ENCODE measurements at regions not wholly inside any gene's neighbourhood (a gene's known extent, or its start where the extent isn't known, plus 50 kb on each side); places are given as distances from the start of the nearest gene placed in this dataset.
"Not testable (repeated sequence)": the region's sequence is repeated elsewhere in the genome, so short reads cannot be mapped to it uniquely, and the experiment has no call there.

DNA sequence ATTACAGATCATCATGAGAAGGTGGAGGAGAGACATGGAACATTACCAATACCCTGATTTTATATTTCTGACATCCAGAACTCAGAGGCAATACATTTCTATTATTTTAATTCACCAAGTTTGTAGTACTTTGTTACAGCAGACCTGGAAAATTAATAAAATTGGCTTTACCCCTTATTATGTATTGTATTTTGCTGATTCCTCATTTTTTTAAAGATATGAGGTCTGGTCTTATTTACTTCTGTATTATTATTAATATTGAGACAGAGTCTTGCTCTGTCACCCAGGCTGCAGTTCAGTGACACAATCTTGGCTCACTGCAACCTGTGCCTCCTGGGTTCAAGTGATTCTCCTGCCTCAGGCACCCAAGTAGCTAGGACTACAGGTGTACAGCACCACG lies 357.3 kb upstream of the TECRL start:
- Histone ChIP-seq H3K36me3 (ENCODE audit: control insufficient read depth, insufficient read depth, low read length) (no peaks in the 10 kb centered on the region), H3K79me2 (ENCODE audit: control insufficient read depth, insufficient read depth, low read length) (no peaks in the 10 kb centered on the region), H3K4me3 (ENCODE audit: low read length) (no peak overlapping the region), H3K56ac (ENCODE audit: low read length) (no peak overlapping the region), H3K18ac (ENCODE audit: low read length) (no peak overlapping the region), H3K23ac (ENCODE audit: low read length) (no peak overlapping the region), H3K27me3 (ENCODE audit: insufficient read depth, low read length, poor library complexity) (no peaks in the 10 kb centered on the region), H3K9ac (ENCODE audit: low read length) (no peak overlapping the region), H3K79me1 (ENCODE audit: low read length) (no peaks in the 10 kb centered on the region), H4K5ac (ENCODE audit: low read length) (no peak overlapping the region), H2BK120ac (ENCODE audit: low read depth, low read length) (no peak overlapping the region), H3K4me1 (ENCODE audit: control insufficient read depth, low read depth, low read length) (no peaks in the 10 kb centered on the region), H2AK5ac (ENCODE audit: low read length) (no peak overlapping the region), H3K4ac (ENCODE audit: low read depth, low read length) (no peak overlapping the region), H4K8ac (ENCODE audit: low read depth, low read length) (no peak overlapping the region), H2BK5ac (ENCODE audit: low read length) (no peak overlapping the region), H2BK15ac (replicated peaks; ENCODE audit: low read depth) (no peak overlapping the region), H3K27ac (ENCODE audit: low read depth, low read length) (no peak overlapping the region), H3K4me2 (ENCODE audit: low read length) (no peak overlapping the region)
- WGBS (ENCODE audit: extremely low coverage, insufficient coverage, low lambda C conversion rate): no CpG with 5 or more reads among the region's 1 CpG
- no peak for DNase-seq

DNA sequence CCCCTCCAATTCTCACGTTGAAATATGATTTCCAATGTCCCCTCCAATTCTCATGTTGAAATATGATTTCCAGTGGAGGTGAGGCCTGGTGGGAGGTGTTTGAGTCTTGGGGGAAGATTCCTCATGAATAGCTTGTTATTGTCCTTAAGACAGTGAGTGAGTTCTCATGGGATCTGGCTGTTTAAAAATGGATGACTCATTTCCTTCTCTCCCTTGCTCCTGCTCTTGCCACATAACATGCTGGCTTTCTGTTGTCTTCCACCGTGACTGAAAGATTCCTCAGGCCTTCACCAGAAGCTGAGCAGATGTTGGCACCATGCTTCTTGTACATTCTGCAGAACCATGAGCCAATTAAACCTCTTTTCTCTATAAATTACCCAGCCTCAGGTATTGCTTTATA lies 346.8 kb upstream of the TECRL start:
- Histone ChIP-seq H3K18ac (ENCODE audit: low read length) (no peak overlapping the region), H3K79me2 (ENCODE audit: control insufficient read depth, insufficient read depth, low read length) (no peaks in the 10 kb centered on the region)

DNA sequence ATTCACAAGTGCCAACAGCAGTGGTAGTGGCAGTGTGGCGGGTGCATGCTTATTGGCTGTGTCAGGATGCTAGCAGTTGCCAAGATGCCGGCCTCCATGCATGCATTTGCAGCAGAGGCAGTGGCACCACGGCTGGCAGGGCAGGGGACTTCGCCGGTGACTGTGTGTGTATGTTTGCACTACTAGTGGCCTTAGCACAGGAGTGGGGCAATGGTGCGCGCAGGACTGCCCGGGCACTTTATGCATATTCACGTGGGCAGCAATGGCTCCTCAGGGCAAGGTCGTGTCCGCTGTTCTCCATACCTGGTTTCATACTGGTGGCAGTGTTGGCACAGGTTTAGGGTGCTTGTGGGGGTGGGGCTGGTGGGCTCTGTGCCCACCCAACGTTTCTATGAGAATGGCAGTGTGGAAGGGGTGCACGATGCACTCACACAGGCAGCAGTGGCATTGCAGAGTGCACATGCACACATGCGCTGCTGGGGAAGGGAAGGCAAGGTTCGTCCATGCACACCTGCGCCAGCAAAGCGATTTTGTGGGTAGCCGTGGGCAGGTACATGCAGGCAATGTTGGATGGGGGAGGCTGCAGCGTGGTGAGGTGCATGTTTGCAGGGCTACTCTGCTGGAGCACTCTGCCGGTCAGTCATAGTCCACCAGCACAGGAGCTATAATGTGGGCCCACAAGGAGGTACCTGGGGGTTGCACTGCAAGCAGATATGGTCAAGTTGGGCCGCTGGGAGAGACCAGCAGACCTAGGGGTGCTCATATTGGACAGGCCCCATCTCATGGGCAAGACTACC lies 338.9 kb upstream of the TECRL start:
- H3K23ac ChIP-seq (ENCODE audit: low read length): no peak overlapping the region
- no peak overlapping the region for H3K18ac ChIP-seq (ENCODE audit: low read length)
- H3K56ac ChIP-seq (ENCODE audit: low read length): no peak overlapping the region
- no peak for DNase-seq
- no peaks in the 10 kb centered on the region for H3K4me1 ChIP-seq (ENCODE audit: control insufficient read depth, low read depth, low read length)
- no peak overlapping the region for H3K27ac ChIP-seq (ENCODE audit: low read depth, low read length)
- no peak overlapping the region for H3K4me3 ChIP-seq (ENCODE audit: low read length)
- H2BK120ac ChIP-seq (ENCODE audit: low read depth, low read length): no peak overlapping the region
- no peak overlapping the region for H3K4ac ChIP-seq (ENCODE audit: low read depth, low read length)
- no peak overlapping the region for H4K5ac ChIP-seq (ENCODE audit: low read length)
- H3K4me2 ChIP-seq (ENCODE audit: low read length): no peak overlapping the region
- H2BK15ac ChIP-seq (replicated peaks; ENCODE audit: low read depth): no peak overlapping the region
- H3K36me3 ChIP-seq (ENCODE audit: control insufficient read depth, insufficient read depth, low read length): no peaks in the 10 kb centered on the region
- no peak overlapping the region for H4K8ac ChIP-seq (ENCODE audit: low read depth, low read length)
- no peaks in the 10 kb centered on the region for H3K79me2 ChIP-seq (ENCODE audit: control insufficient read depth, insufficient read depth, low read length)
- H3K27me3 ChIP-seq (ENCODE audit: insufficient read depth, low read length, poor library complexity): no peaks in the 10 kb centered on the region
- no CpG with 5 or more reads among the region's 21 CpGs for WGBS (ENCODE audit: extremely low coverage, insufficient coverage, low lambda C conversion rate)
- no peak overlapping the region for H2BK5ac ChIP-seq (ENCODE audit: low read length)
- no peak overlapping the region for H3K9ac ChIP-seq (ENCODE audit: low read length)
- no peaks in the 10 kb centered on the region for H3K79me1 ChIP-seq (ENCODE audit: low read length)
- H2AK5ac ChIP-seq (ENCODE audit: low read length): no peak overlapping the region

More for the DNA sequence above, 346.8 kb upstream of the TECRL start:
- Histone ChIP-seq H4K8ac (ENCODE audit: low read depth, low read length) (no peak overlapping the region), H3K27ac (ENCODE audit: low read depth, low read length) (no peak overlapping the region), H3K4ac (ENCODE audit: low read depth, low read length) (no peak overlapping the region), H3K56ac (ENCODE audit: low read length) (no peak overlapping the region), H3K4me1 (ENCODE audit: control insufficient read depth, low read depth, low read length) (no peaks in the 10 kb centered on the region), H3K36me3 (ENCODE audit: control insufficient read depth, insufficient read depth, low read length) (no peaks in the 10 kb centered on the region), H3K4me3 (ENCODE audit: low read length) (no peak overlapping the region), H3K79me1 (ENCODE audit: low read length) (no peaks in the 10 kb centered on the region), H3K9ac (ENCODE audit: low read length) (no peak overlapping the region), H2BK120ac (ENCODE audit: low read depth, low read length) (no peak overlapping the region), H3K23ac (ENCODE audit: low read length) (no peak overlapping the region), H2AK5ac (ENCODE audit: low read length) (no peak overlapping the region), H2BK15ac (replicated peaks; ENCODE audit: low read depth) (no peak overlapping the region), H2BK5ac (ENCODE audit: low read length) (no peak overlapping the region), H3K27me3 (ENCODE audit: insufficient read depth, low read length, poor library complexity) (no peaks in the 10 kb centered on the region), H4K5ac (ENCODE audit: low read length) (no peak overlapping the region), H3K4me2 (ENCODE audit: low read length) (no peak overlapping the region)
- no peak for DNase-seq
- WGBS (ENCODE audit: extremely low coverage, insufficient coverage, low lambda C conversion rate): no CpG with 5 or more reads among the region's 2 CpGs

DNA sequence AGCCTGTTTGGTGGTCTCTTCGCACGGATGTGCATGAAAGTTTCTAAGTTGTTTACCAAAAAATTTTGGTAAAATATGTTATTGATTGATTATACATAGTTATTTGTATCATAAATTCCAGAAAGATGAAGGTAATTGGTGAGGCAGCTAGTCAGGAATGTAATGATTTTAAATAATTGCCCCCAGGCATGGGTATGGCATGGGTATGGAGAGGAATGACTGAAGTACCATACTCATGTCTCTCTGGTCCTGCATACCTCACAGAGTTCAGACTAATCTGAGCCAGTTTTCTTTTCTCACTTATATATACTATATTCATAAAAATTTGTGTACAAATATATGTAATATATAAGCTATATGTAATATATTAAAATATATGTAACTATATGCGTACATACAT lies 329.0 kb upstream of the TECRL start:
- H3K9ac ChIP-seq (ENCODE audit: low read length): no peak overlapping the region
- no peak overlapping the region for H3K18ac ChIP-seq (ENCODE audit: low read length)
- H3K79me1 ChIP-seq (ENCODE audit: low read length): no peaks in the 10 kb centered on the region
- peak; percentile 51 for DNase-seq
- H3K4me1 ChIP-seq (ENCODE audit: control insufficient read depth, low read depth, low read length): no peaks in the 10 kb centered on the region
- H4K8ac ChIP-seq (ENCODE audit: low read depth, low read length): no peak overlapping the region
- H2BK5ac ChIP-seq (ENCODE audit: low read length): no peak overlapping the region
- WGBS (ENCODE audit: extremely low coverage, insufficient coverage, low lambda C conversion rate): no CpG with 5 or more reads among the region's 3 CpGs
- no peak overlapping the region for H3K23ac ChIP-seq (ENCODE audit: low read length)
- no peak overlapping the region for H3K4me2 ChIP-seq (ENCODE audit: low read length)
- H3K4ac ChIP-seq (ENCODE audit: low read depth, low read length): no peak overlapping the region
- H2BK120ac ChIP-seq (ENCODE audit: low read depth, low read length): no peak overlapping the region
- no peaks in the 10 kb centered on the region for H3K27me3 ChIP-seq (ENCODE audit: insufficient read depth, low read length, poor library complexity)
- no peak overlapping the region for H3K27ac ChIP-seq (ENCODE audit: low read depth, low read length)
- no peaks in the 10 kb centered on the region for H3K79me2 ChIP-seq (ENCODE audit: control insufficient read depth, insufficient read depth, low read length)
- no peak overlapping the region for H2BK15ac ChIP-seq (replicated peaks; ENCODE audit: low read depth)
- no peak overlapping the region for H3K56ac ChIP-seq (ENCODE audit: low read length)
- no peak overlapping the region for H2AK5ac ChIP-seq (ENCODE audit: low read length)
- H4K5ac ChIP-seq (ENCODE audit: low read length): no peak overlapping the region
- no peak overlapping the region for H3K4me3 ChIP-seq (ENCODE audit: low read length)
- H3K36me3 ChIP-seq (ENCODE audit: control insufficient read depth, insufficient read depth, low read length): no peaks in the 10 kb centered on the region

DNA sequence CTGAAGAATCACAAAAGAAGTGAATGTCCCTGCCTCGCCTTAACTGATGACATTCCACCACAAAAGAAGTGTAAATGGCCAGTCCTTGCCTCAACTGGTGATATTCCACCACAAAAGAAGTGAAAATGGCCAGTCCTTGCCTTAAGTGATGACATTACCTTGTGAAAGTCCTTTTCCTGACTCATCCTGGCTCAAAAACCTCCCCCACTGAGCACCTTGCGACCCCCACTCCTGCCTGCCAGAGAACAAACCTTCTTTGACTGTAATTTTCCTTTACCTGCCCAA lies 328.5 kb upstream of the TECRL start:
- H3K36me3 ChIP-seq (ENCODE audit: control insufficient read depth, insufficient read depth, low read length); H2BK120ac ChIP-seq (ENCODE audit: low read depth, low read length); H4K5ac ChIP-seq (ENCODE audit: low read length); H3K79me1 ChIP-seq (ENCODE audit: low read length); H2BK15ac ChIP-seq (replicated peaks; ENCODE audit: low read depth); H4K8ac ChIP-seq (ENCODE audit: low read depth, low read length); H3K4me2 ChIP-seq (ENCODE audit: low read length); H3K18ac ChIP-seq (ENCODE audit: low read length); H3K56ac ChIP-seq (ENCODE audit: low read length); H3K23ac ChIP-seq (ENCODE audit: low read length); H3K4ac ChIP-seq (ENCODE audit: low read depth, low read length); H3K4me3 ChIP-seq (ENCODE audit: low read length); H3K4me1 ChIP-seq (ENCODE audit: control insufficient read depth, low read depth, low read length); H3K27me3 ChIP-seq (ENCODE audit: insufficient read depth, low read length, poor library complexity); H3K27ac ChIP-seq (ENCODE audit: low read depth, low read length); H2AK5ac ChIP-seq (ENCODE audit: low read length); H2BK5ac ChIP-seq (ENCODE audit: low read length); H3K9ac ChIP-seq (ENCODE audit: low read length); H3K79me2 ChIP-seq (ENCODE audit: control insufficient read depth, insufficient read depth, low read length): not testable (repeated sequence)
- DNase-seq: peak; percentile 62
- no CpG with 5 or more reads among the region's 2 CpGs for WGBS (ENCODE audit: extremely low coverage, insufficient coverage, low lambda C conversion rate)
